SK-N-SH (cell line): ENCODE measurements at regions not wholly inside any gene's neighbourhood (a gene's known extent, or its start where the extent isn't known, plus 50 kb on each side); places are given as distances from the start of the nearest gene placed in this dataset.

ENCODE experiments used
- CTCF ChIA-PET: fragments of 300-600, 350-600 bp; formaldehyde crosslinking; extraction: SDS; loops from one replicate; lab custom pipeline; 2021; lab: Yijun Ruan, JAX
- POLR2A ChIA-PET: fragments of 350-600 bp; sonication (Branson Sonifier 250); formaldehyde crosslinking; extraction: SDS; loops from one replicate; lab custom pipeline; 2020; ENCODE audit warnings: antibody characterized with exemption, inconsistent platforms; lab: Yijun Ruan, JAX
- DNase-seq: peaks from one replicate; pipeline ENCODE4 v3.0.0; 2012
- H2AFZ ChIP-seq: fragments of 200-600 bp; sonication (generic); 2 replicates; pipeline ENCODE4 v1.8.1; 2016; ENCODE audit warnings: antibody characterized with exemption, mild to moderate bottlenecking, low read depth
- H3F3A ChIP-seq: fragments of 200-600 bp; sonication (generic); replicated peaks from 2 replicates; pipeline ENCODE3; 2016; ENCODE audit warnings: antibody characterized with exemption, mild to moderate bottlenecking; ENCODE audit not compliant: insufficient read depth
- H3K27ac ChIP-seq, 2 experiments: fragments of 200-500 bp in 1 of 2; fragments of 200-600 bp in 1 of 2; sonication (Bioruptor generic) in 1 of 2; sonication (generic), shearing (Covaris generic) in 1 of 2; 2 replicates each; pipeline versions ENCODE4 v1.5.1 to v1.6.1; 2014 to 2016; ENCODE audit warnings: low read depth in 2 of 2, inconsistent platforms in 1 of 2, low read length in 1 of 2, mild to moderate bottlenecking in 1 of 2, mixed read lengths in 1 of 2
- H3K27me3 ChIP-seq: fragments of 200-600 bp; sonication (generic), shearing (Covaris generic); 2 replicates; pipeline ENCODE4 v1.6.1; 2016; ENCODE audit warnings: mixed run types; ENCODE audit not compliant: insufficient read depth
- H3K36me3 ChIP-seq, 2 experiments: fragments of 200-500 bp in 1 of 2; fragments of 200-600 bp in 1 of 2; sonication (Bioruptor generic) in 1 of 2; sonication (generic) in 1 of 2; replicated peaks in 1 of 2; 2 replicates each; pipeline versions ENCODE3 to v1.5.1; 2014 to 2016; ENCODE audit warnings: low read length in 1 of 2, mild to moderate bottlenecking in 1 of 2; ENCODE audit not compliant: insufficient read depth in 2 of 2, control insufficient read depth in 1 of 2
- H3K4me1 ChIP-seq, 2 experiments: fragments of 200-500 bp in 1 of 2; fragments of 200-600 bp in 1 of 2; sonication (Bioruptor generic) in 1 of 2; sonication (generic), shearing (Covaris generic) in 1 of 2; 2 replicates each; pipeline versions ENCODE4 v1.5.1 to v1.6.1; 2014 to 2016; ENCODE audit warnings: low read depth in 1 of 2, low read length in 1 of 2, mixed run types in 1 of 2; ENCODE audit not compliant: insufficient read depth in 2 of 2, control insufficient read depth in 1 of 2
- H3K4me2 ChIP-seq: fragments of 200-600 bp; sonication (generic), shearing (Covaris generic); 2 replicates; pipeline ENCODE4 v1.6.1; 2017; ENCODE audit warnings: mixed run types
- H3K4me3 ChIP-seq, 2 experiments: fragments of 200-500 bp in 1 of 2; fragments of 200-600 bp in 1 of 2; sonication (Bioruptor generic) in 1 of 2; sonication (generic), shearing (Covaris generic) in 1 of 2; 2 replicates each; pipeline versions ENCODE4 v1.5.1 to v1.8.1; 2014 to 2016; ENCODE audit warnings: low read depth in 2 of 2, inconsistent platforms in 1 of 2, low read length in 1 of 2, mild to moderate bottlenecking in 1 of 2, mixed read lengths in 1 of 2, moderate library complexity in 1 of 2
- H3K79me2 ChIP-seq: fragments of 200-600 bp; sonication (generic); 2 replicates; pipeline ENCODE4 v1.8.1; 2017; ENCODE audit warnings: mild to moderate bottlenecking; ENCODE audit not compliant: insufficient read depth
- H3K9ac ChIP-seq: fragments of 200-600 bp; sonication (generic); 2 replicates; pipeline ENCODE4 v1.6.1; 2017; ENCODE audit warnings: mixed run types
- H3K9me2 ChIP-seq: fragments of 200-600 bp; sonication (generic); 2 replicates; pipeline ENCODE4 v1.6.1; 2017; ENCODE audit warnings: mixed run types
- H3K9me3 ChIP-seq: fragments of 200-600 bp; sonication (generic); 2 replicates; pipeline ENCODE4 v1.6.1; 2017; ENCODE audit warnings: mixed run types, mild to moderate bottlenecking, moderate library complexity
- H4K20me1 ChIP-seq: fragments of 200-600 bp; sonication (generic); 2 replicates; pipeline ENCODE4 v1.6.1; 2017; ENCODE audit warnings: mild to moderate bottlenecking, mixed run types; ENCODE audit not compliant: insufficient read depth
- CHD2 ChIP-seq: fragments of 150-350 bp; IDR thresholded peaks from 2 replicates; pipeline ENCODE4 v1.6.1; 2018; ENCODE audit warnings: low read length; ENCODE audit not compliant: partially characterized antibody
- EP300 ChIP-seq, 2 experiments: IDR thresholded peaks; 2 replicates each; pipeline versions ENCODE4 v1.4.0 to v1.6.1; 2012; ENCODE audit warnings: borderline replicate concordance in 1 of 2, low read depth in 1 of 2, low read length in 1 of 2
- EZH2phosphoT487 ChIP-seq: fragments of 200-600 bp; sonication (generic); IDR thresholded peaks from 2 replicates; pipeline ENCODE4 v1.6.1; 2017; ENCODE audit warnings: low read depth, mixed run types, mild to moderate bottlenecking, antibody characterized with exemption, moderate library complexity, borderline replicate concordance
- MXI1 ChIP-seq: IDR thresholded peaks from 2 replicates; pipeline ENCODE4 v1.6.1; 2012; ENCODE audit warnings: mild to moderate bottlenecking, low read depth, low read length, improper control_type of control experiment
- NFIC ChIP-seq: IDR thresholded peaks from 2 replicates; pipeline ENCODE4 v1.4.0; 2012; ENCODE audit warnings: borderline replicate concordance
- NRF1 ChIP-seq: IDR thresholded peaks from 2 replicates; pipeline ENCODE4 v1.6.1; 2012; ENCODE audit warnings: low read depth, mild to moderate bottlenecking, low read length
- PBX3 ChIP-seq: IDR thresholded peaks from 2 replicates; pipeline ENCODE4; 2012
- RAD21 ChIP-seq: IDR thresholded peaks from 2 replicates; pipeline ENCODE4 v1.6.1; 2012; ENCODE audit warnings: mild to moderate bottlenecking, low read length
- RCOR1 ChIP-seq: fragments of 150-350 bp; IDR thresholded peaks from 2 replicates; pipeline ENCODE4 v1.6.1; 2017; ENCODE audit warnings: antibody characterized with exemption, low read length
- RXRA ChIP-seq: IDR thresholded peaks from 2 replicates; pipeline ENCODE4 v1.4.0; 2012; ENCODE audit warnings: low read depth, mild to moderate bottlenecking, borderline replicate concordance
- SMC3 ChIP-seq: IDR thresholded peaks from 2 replicates; pipeline ENCODE4 v1.6.1; 2012; ENCODE audit warnings: low read depth, low read length, improper control_type of control experiment
- TCF12 ChIP-seq: IDR thresholded peaks from 2 replicates; pipeline ENCODE4 v1.4.0; 2012
- USF2 ChIP-seq: fragments of 150-350 bp; IDR thresholded peaks from 2 replicates; pipeline ENCODE4 v1.6.1; 2017; ENCODE audit warnings: antibody characterized with exemption, low read length, low read depth, borderline replicate concordance
- ZBTB33 ChIP-seq: IDR thresholded peaks from 2 replicates; pipeline ENCODE4 v1.4.0; 2012; ENCODE audit warnings: low read depth, borderline replicate concordance
- WGBS: methylation state at CpG from one replicate; pipeline ENCODE4 v1.1.6; 2017; ENCODE audit warnings: low lambda C conversion rate; 5-methylcytosine and 5-hydroxymethylcytosine counted together
- TF ChIP-seq, protein P1 (sequence below): fragments of 200-600 bp; sonication (generic); IDR thresholded peaks from 2 replicates; pipeline ENCODE4 v1.6.1; 2017; ENCODE audit warnings: antibody characterized with exemption, mild to moderate bottlenecking, moderate library complexity

DNA sequence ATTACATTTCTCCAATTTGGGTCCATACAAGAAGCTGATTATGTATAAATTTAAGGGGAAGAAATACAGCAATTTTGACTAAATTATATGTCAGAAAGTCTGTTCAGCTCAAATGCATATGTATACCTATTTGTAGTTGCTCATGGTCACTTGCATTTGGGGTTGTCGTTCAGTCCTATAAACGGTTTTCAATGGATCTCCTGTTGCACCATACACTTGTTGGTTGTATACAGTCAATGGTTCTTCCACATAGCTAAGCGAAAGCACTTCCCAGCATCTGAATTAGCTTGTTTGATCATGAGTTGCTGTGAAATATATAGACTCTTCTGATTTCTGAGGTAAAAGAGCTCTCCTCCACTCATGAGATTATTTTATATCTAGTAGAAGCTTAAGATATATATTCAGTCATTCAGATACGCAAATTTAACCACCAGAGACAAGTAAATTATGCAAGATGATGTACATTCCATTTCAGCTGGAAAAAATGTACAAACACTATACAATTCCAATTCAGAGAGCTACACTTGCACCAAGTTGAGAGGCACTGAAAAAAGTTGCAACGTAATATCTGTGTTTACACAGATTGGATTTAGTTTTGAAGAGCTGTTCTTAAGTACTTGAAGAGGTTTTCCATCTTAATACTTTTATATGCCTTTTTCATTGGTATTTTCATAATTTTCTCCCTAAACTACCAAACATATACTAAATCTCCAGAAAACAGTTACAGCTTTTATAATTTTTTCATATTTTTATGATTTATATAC lies 64.4 kb upstream of the POU5F2 start:
- DNase-seq, result no peak
- Histone ChIP-seq H2AFZ (no peak overlapping the region), H3K4me2 (no peak overlapping the region), H3K4me3 (no peak overlapping the region), H4K20me1 (no peaks in the 10 kb centered on the region), H3K27ac (no peak overlapping the region), H3K4me1 (peaks cover 0 to 6% of the 10 kb centered on the region in 2 experiments; a peak in 2 of 4 replicates), H3K9me2 (no peaks in the 10 kb centered on the region), H3K9ac (no peak overlapping the region), H3K36me3 (no peaks in the 10 kb centered on the region), H3K9me3 (no peaks in the 10 kb centered on the region), H3K79me2 (no peaks in the 10 kb centered on the region), H3F3A (no peaks in the 10 kb centered on the region), H3K27me3 (no peaks in the 10 kb centered on the region)
- 97% methylated on average over 5 of the region's 5 CpGs for WGBS
- no peak for TF ChIP-seq ZBTB33
- TF ChIP-seq RAD21, result no peak
- no peak for TF ChIP-seq MXI1
- TF ChIP-seq RXRA, result no peak
- TF ChIP-seq EZH2phosphoT487, result no peak
- TF ChIP-seq NFIC, result no peak
- CTCF ChIA-PET, result interaction anchor here (1.3 to 1.5 kb wide), 2 partner anchors 89 to 198 kb away, joined by 3 to 6 read pairs; no protein-coding TSS in a partner anchor
- POLR2A ChIA-PET, result no interaction called here

GRCh38 chr5:93800988-93801811 lies 59.8 kb upstream of the POU5F2 start:
- Histone ChIP-seq H3K9me3 (no peaks in the 10 kb centered on the region), H3F3A (no peaks in the 10 kb centered on the region), H3K36me3 (no peaks in the 10 kb centered on the region), H3K27ac (peak overlapping the region in 1 of 2 experiments; percentile 12; a peak in 2 of 4 replicates), H3K4me1 (peaks cover 0 to 6% of the 10 kb centered on the region in 2 experiments; a peak in 2 of 4 replicates), H3K4me3 (0 out of 4 replicates have a peak overlapping the region, but pooled peaks of 1 of the 2 experiments have one; percentile 3), H3K4me2 (peak overlapping the region; percentile 32), H3K27me3 (no peaks in the 10 kb centered on the region), H4K20me1 (no peaks in the 10 kb centered on the region), H3K79me2 (no peaks in the 10 kb centered on the region), H2AFZ (no peak overlapping the region), H3K9ac (no peak overlapping the region), H3K9me2 (no peaks in the 10 kb centered on the region)
- WGBS, result 0% methylated on average over 2 of the region's 2 CpGs
- no peak for TF ChIP-seq RCOR1
- TF ChIP-seq NRF1, result no peak
- TF ChIP-seq, protein P1, sequence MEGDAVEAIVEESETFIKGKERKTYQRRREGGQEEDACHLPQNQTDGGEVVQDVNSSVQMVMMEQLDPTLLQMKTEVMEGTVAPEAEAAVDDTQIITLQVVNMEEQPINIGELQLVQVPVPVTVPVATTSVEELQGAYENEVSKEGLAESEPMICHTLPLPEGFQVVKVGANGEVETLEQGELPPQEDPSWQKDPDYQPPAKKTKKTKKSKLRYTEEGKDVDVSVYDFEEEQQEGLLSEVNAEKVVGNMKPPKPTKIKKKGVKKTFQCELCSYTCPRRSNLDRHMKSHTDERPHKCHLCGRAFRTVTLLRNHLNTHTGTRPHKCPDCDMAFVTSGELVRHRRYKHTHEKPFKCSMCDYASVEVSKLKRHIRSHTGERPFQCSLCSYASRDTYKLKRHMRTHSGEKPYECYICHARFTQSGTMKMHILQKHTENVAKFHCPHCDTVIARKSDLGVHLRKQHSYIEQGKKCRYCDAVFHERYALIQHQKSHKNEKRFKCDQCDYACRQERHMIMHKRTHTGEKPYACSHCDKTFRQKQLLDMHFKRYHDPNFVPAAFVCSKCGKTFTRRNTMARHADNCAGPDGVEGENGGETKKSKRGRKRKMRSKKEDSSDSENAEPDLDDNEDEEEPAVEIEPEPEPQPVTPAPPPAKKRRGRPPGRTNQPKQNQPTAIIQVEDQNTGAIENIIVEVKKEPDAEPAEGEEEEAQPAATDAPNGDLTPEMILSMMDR, result peak; percentile 79
- TF ChIP-seq TCF12, result peak; percentile 37
- peak; percentile 24; the same call in 1 of the 2 replicates for TF ChIP-seq PBX3
- peak; percentile 26; the same call in 1 of the 2 replicates for TF ChIP-seq NFIC
- TF ChIP-seq SMC3, result peak; percentile 57
- no peak for TF ChIP-seq USF2
- no peak for TF ChIP-seq CHD2
- TF ChIP-seq EP300 (IDR thresholded peaks at IDR 0.05; ENCODE audit: borderline replicate concordance in 1 of 2, low read depth in 1 of 2, low read length in 1 of 2), result no peak
- peak; percentile 86 for TF ChIP-seq RAD21
- peak; percentile 26 for DNase-seq
- POLR2A ChIA-PET, result no interaction called here
- CTCF ChIA-PET, result interaction anchor here (0.5 to 3.8 kb wide), 74 partner anchors 8 to 1872 kb away, joined by 3 to 43 read pairs (median 4); partner anchors contain the start of genes NR2F1 and NR2F1-AS1
